Fibroblast of skin of right biceps (primary cell): ENCODE measurements at regions not wholly inside any gene's neighbourhood (a gene's known extent, or its start where the extent isn't known, plus 50 kb on each side); places are given as distances from the start of the nearest gene placed in this dataset.
A peak's percentile ranks its signal among the peaks of the same experiment; 100 is the strongest.

Experiments used
- DNase-seq: peaks from one replicate; pipeline ENCODE4 v3.0.0-alpha.2; 2013

DNA sequence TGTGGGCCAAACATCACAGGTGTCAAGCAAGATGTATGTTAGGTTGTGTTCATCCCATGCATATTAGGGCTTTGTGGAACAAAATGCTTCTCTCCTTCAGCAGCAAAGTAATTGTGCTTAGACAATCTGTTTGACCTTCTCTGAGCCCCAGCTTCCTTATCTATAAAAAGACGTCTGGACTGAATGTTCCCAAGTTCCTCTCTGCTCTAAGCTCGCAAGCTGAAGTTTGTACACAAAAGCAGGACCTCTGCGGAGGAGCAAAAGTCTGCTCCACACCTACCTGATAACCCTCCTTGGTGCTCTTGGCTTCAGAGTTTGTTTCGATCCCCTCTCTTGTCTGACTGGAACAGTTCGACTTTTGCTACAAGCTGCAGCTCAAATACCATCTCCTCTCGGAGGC, 95.7 kb upstream of the UBL3 start:
- no peak for DNase-seq

DNA sequence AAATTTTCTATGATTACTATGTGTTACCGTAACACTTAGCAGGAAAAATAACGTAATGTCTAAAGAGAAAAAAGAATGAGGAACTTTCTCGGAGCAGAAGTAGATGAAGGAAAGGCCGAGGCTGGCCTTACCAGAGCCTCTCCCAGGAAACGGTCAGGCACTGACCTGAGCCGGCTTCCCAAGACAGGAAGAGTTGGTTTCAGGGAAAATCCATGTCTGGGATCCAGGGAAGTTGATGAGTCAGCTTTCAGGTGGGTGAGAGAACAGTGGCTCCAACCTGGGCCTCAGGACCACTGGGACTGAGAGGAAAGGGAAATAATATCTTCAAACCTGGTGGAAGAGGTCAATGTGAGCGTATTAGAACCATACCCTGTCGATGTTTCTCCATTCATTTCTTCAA, 93.3 kb upstream of the UBL3 start:
- no peak for DNase-seq

DNA sequence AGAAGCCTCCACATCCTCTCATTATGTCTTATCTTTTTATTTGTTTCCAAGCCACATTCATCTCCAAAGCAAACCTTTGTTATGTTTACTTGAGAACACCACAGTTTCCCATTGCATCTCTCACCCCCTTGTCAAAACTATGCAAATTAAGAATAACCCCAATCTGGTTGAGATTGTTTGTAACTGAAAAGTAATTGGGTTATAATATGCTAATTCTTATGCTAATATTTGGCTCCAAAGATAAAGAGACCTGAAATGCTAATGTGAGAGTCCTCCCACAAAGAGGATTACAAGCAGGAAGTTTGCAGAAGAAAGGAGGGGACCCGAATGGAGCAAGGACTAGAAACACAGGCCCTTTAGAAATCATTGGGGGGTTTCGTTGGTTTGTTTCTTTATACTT, 92.9 kb upstream of the UBL3 start:
- DNase-seq, result no peak

DNA sequence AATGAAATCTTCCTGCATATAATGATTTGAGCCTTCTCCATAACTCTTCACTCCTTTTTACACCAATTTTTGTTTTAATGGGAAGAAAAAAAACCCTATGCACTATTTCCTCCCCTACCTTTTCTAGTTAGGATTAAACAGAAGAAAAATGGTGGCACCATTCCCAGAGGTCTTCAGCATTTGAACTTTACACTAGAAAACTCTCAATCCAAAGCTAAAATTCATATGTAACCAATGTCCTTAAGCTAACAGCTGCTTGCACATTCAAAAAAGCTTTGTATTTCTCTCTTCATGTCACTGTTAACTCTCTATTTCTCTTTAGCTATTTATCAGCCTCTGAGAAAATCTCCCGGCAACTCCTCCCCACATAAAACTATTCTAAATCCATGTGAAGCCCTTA, 90.3 kb upstream of the UBL3 start:
- no peak for DNase-seq

DNA sequence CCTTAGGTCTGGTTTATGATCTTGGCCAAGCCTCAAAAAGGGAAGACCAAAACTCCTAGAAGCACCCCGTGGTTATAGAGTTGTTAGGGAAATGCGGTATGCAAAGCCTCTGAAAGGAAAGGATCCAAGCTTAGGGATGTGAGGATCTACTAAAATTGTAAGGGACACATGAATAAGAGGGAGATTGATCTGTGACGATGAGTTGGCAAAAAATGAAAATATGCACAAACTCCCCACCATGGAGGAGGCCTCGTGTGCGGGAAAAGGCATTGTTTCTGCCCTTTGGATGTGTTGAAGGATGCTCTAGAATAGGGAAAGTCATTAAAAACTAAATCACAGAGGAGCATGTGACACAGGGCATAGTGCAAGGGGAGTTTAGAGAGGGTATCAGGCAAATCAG, 88.7 kb upstream of the UBL3 start:
- no peak for DNase-seq

DNA sequence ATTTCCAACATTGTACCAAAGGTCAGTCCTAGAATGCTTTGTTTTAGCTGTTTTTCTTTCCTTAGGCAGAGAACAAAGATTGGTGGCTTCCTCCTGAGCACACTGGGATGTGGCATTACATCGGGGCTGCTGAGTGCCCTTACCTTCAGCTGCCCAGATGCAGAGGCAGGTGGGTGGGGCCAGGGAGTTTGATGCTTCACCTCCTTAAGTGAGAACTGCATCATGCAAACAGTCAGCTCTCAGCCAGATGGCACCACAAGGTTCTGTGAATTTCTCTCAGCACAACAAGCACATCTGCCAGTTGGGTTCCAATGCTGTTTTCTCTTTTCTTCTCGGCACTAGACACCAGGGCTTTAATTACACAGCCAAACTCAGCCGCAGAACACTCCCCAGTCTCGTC, 87.4 kb upstream of the UBL3 start:
- DNase-seq, result no peak

DNA sequence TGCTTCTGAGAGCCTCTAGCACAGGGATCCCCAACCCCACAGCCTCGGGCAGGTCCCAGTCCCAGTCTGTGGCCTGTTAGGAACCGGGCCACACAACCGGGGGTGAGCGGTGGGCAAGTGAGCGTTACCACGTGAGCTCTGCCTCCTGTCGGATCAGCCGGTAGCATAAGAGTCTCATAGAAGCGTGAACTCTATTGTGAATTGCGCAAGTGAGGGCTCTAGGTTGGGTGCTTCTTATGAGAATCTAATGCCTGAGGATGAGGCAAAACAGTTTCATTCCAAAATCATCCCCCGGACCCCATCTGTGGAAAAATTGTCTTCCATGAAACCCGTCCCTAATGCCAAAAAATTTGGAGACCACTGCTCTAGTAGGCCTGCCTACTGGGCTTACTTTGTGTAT, 87.0 kb upstream of the UBL3 start:
- no peak for DNase-seq

DNA sequence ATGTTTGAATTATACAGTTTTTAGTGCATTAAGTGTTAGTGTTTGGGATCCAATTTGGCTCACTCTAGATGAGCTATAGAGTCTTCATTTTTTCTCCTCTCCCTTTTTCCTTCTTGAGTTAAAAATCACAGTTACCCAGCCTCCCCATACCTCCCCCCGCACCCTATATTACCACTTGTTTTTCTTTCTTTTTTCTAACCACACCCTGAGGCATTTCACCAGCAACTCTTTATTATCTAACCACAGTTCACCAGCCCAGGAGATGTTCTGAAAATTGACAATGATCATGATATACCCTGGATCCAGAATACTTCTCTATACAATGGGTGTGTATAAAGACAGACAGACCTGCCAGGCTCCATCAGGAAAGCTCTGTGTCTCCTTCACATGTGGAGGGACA, 86.5 kb upstream of the UBL3 start:
- no peak for DNase-seq

DNA sequence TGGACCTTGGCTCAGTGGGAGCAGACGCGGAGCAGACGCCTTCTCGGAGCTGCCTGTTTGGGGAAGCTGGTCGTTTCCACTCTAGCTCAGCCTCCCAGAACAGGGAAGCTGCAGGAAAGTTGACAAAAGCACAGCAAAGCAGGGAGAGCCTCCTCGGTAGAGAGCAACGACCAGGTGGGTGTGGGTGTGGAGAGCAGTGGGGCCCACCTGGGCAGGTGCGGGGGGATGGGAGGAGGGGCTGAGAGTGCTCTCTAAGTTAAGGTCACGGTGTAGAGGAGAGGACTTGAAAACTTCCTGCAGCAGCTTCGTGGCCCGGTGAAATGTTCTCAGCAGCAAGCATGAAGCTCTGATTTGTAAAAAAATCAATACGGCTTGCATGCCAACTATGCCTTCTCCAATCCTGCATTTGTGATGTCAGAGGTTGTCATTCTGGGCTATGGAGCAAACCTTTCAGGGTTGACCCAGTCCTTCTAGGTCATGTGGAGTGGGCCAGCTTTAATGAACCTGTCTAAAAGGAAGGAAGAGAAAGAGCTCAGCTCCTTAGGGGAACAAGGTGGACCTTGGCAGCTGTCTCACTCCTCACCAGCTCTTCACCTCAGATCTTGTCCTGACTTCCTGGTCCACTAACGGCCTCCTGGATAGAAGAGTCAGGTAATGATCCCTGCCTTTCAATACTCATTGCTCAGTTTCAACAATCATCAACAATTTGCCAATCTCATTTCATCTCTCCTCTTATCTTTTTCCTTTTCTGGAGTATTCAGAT, 85.8 kb upstream of the UBL3 start:
- no peak for DNase-seq

DNA sequence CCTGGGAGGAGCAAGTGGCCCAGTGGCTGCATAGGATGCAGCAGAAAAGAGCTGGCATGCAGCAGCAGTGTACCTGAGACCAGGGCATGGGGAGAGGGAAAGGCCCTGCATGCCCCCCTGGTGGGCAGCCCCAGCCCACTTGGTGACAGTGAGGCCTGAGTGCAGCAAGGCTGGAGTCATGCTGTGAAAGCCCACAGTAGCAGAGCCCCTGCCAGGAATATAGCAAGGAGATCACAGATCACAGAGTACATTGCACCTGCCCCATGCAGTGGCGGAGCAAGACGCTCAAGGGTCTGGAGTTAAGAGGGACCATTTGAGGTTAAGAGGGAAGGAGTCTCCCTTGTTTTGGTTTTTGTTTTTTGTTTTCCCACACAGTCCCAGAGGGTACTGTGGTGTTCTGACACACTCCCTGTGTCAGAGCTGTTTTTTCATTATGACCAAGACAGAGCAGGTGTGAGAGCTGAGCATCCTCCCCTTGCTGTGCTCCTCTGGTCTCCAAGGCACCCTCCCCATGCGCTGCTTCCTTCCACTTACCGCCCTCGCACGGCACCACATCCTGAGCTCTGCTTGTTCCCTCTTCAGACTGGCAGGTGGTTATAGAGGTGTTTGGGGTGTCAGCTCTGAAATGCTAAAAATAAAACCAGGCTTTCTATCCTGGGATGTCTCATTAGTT, 85.0 kb upstream of the UBL3 start:
- no peak for DNase-seq

DNA sequence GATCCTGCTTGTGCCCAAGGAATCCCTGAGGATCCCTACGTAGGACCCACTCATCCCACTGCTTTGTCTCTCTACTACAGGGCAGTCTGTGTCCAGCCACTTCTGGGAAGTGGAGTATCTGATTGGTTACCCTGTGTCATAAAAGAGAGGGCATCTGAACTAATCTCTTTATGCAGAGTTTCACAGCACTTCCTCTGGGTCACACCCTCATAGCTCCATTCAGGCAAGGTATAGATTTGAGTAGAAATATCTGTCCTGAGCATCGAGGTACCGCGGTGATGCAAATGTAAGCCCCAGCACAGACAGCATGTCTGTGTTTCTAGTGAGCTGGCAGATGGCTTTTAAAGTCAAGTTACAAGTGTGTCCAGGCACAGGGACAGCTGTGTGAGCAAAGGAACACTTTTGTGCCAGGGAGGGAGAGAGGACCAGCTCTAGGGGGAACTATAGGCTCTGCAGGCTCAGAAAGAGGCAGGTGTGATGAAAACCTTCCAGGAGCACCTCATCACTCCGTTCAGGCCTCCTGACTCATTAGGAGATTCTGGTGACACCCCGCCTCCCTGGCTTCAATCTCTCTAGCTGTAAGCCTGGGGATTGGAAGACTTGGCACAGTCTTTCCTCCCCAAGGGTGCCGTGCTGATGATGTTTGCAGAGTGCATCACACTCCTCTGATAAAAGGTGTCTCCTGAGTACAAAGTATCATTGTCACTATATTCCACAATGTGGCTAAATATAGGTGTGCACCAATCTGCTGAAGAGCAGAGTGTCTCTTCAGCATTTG, 84.3 kb upstream of the UBL3 start:
- no peak for DNase-seq

DNA sequence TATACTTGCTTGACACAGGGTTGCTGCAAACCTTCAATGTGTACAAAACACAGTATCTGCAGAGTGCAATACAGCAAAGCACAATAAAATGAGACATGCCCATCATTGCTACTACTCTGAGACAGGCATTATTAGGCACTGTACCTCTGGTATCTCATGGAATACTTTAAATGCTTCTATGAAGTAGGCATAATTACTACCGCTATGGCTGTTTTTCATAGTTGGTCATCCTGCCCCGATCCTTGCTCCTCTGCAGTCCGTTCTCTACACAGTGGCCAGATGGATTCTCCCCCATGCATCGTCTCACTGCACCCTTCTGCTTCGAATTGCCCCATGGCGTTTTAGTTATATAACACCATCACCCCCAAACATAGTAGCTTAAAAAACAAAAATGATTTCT, 83.0 kb upstream of the UBL3 start:
- no peak for DNase-seq

DNA sequence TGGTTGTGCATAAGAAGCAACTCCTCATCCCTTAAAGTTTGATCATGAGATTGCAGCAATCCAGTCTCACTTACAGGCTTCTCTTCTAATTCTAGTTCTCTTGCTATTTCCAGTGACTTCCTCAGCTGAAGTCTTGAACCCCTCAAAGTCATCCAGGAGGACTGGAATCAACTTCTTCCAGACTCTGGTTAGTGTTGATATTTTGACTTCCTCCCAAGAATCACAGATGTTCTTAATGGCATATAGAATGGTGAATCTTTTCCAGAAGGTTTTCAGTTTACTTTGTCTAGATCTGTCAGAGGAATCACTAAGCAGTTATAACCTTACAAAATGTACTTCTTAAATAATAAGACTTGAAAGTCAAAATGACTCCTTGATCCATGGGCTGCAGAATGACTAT, 81.3 kb upstream of the UBL3 start:
- no peak for DNase-seq

DNA sequence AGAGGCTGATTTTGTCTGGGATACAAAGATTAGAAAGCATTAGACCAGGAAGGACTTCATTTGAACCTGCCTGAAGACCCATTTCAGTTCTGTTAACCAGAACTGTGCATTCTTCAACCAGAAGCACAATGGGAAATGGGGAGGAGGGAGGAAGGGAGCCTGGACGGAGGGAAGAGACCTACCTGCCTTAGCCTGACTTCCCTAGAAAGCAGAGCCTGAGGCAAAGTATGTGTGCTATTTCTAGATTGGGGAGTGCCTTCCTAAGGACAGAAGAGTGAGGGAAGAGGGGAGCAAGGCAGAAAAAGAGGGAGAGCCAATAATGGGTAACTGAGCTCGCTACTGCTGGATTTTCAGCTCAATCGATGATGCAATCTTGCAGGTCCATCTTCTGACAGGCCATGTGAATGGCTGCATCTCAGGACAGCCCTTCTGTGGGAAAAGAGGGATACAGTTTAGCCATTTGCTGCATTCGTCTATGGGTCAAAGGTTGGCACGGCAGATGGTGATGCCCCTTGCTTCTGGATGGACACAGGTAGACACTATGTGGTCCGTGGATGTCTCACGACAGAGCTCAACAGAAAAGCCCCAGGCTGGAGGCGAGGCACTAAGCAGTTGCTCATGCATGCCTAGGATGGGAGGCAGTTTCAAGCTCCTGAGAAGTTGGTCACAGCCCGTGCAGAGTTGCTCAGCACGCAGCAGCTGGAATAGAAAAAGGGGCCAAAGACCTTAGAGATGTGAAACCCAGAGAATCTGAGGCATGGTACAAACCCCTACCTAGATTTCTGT, 78.8 kb upstream of the UBL3 start:
- no peak for DNase-seq

DNA sequence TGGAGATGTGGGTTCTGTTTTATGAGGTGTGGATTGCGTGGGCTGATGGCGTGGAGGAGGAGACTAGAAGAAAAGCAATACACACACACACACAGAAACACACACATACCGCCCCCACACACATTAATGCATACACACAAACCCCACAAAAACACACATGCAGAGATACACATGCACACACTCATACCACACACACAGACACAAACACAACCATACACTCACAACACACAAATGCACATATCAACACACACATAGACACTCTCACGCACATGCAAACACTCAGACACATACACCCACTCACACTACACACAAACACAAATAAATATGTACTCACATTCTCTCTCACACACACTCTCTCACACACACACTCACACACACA, 75.7 kb upstream of the UBL3 start:
- DNase-seq, result no peak

DNA sequence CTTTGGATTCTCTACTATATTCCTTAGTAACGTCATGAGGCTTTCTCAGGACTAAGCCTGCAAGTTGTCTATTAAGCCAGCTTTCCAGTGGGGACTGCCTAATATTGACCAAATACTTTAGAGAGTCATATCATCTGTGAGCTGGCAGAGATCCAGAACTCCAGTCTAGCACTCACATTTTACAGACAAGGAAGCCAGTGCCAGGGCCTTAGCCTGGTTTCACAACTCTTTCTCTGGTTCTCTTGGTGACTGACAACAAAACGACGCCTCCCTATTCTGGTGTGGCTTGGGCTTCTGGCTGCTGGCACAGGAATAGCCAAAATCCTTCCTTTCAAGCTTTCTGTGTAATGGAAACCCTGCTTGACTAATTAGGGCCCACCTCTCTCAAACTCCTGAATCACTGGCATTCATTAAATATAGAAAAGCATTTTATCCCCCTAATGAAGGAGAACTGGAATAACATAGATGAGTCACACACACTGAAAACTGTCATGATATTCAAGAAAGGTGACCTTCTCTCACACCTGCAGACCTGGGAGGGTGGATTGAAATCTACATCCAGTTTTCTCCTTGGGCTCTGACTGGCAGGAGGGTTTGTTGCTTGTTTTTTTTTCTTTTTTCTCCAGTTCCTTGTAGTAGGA, 75.2 kb upstream of the UBL3 start:
- DNase-seq, result peak; percentile 85

DNA sequence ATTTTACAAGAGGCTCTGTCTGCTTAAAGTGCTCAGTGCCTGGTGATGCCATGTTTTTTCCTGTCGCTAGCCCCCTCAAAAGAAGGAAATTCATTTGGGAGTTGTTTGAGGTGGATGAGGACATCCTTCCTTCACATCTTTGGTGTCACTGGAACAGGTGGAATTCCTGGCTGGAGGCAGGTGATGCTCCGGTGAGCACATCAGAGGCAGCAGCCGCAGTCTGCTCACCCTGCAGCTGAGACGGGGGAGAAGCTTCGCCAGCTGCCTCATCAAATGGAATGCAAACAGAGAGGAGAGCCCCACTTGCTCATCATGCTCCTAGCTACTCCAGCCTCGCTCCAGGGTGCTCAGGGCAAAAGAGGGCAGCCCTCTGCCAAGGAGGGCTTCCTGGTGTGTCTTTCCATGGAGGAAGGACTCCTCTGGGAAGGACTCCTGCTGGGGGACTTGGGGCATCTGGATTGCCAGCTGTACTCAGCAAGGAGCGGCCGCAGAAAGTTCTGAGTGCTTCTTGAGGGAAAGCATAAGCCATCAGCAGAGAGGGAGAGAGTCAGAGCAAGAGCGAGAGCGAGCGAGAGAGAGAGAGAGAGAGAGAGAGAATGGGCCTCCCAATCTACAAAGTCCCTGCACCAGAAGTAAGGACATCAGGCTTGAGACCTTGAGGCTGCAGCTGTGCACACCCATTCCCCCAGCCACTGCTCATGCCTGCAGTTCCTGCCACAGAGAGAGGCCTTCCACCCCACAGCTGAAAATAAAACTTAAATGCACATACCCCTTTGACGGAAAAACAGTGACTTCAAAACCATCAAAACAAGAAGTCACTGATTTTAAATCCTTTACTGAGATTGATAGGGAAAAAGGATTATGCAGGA, 74.3 kb upstream of the UBL3 start:
- peak; percentile 83 for DNase-seq

DNA sequence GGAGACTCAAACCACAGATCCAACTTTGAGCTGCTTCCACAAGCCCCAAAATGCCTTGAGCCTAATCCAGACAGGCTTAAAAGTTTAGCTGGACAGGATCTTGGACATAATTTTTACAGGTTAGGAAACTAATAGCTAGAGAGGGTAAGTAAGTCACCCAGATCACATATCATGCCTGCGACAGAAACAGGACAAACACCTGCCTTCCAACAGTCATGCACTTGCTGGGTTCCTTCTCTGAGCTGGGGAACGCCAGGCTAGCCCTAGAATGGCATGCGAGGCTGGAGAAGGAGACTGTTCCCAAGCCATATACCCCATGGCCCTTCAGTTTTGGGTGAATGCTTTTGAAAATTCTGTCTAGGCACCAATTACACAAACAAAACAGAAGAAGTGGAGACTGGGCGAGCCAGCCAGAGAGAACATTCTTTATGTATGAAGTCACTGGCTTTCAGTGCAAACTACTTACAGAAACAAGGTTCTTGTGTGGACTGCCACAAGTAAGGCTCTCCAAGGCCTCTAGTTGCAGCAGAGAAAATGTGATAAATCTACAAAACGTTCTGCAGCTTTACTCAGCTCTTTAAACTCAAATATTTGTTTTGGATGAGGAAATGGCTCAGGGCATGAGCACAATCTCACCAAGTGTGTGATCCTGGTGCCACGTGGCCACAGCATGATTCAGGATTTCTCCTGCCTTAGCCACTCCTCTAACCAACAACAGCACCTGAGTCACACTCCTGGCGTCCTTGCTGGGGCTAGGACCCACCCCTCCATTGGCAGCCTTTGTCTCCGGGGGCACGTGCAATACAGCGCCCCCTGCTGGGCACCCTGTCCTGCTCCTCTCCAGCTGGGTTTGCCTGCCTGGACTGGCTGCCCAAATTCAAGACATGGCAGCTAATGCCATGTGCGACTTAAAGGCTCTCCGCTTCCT, 73.4 kb upstream of the UBL3 start:
- peak; percentile 99 for DNase-seq

DNA sequence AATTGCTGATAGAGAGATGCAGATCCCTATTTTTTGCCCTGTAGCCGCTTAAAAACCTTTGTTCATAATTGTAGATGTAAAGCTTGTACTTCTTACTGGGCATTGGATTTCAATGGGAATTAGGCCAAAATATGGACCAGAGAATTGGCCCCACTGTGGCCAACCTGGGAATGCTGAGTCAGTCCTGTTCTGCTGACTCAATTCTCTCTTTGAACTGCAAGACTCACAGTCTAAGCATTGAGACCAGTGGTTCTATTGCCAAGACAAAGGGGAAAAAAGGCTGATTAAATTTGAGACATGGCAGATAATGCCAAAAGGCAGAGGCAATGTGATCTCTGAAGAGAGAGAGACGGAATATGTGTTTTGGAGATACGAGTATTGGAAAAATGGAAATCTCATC, 72.5 kb upstream of the UBL3 start:
- peak; percentile 82 for DNase-seq

DNA sequence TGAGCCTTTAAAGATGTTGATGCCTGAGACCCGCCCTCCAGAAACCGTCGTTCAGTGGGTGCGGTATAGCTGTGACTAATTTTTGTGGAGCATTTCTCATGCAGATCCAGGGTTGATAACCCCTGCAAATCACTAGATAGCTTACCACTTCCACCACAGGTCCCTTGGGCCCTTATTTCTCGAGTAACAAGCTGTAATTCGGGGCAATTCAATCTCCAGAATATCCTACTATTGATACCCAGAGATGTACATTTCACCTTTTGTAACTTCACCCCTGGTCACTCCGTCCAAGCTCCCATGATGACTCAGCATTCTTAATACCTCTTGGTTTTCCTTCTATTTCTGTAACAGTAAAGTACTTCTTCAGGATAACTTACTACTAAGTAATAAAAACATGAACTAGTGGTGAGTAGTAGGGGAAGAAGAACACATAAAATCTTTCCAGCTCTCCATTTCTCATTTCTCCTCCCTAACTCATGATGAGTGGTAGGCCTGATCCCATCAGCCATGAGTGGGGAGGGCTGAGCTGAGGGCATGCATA, 71.9 kb upstream of the UBL3 start:
- peak; percentile 72 for DNase-seq
